DMS153 treated with DMSO at 0.1 percent for 48 hours (cell line): ENCODE measurements at regions not wholly inside any gene's neighbourhood (a gene's known extent, or its start where the extent isn't known, plus 50 kb on each side); places are given as distances from the start of the nearest gene placed in this dataset.

Experiments
- DNase-seq: peaks from one replicate; lab custom pipeline; 2025; ENCODE audit not compliant: unreplicated experiment; lab: John Stamatoyannopoulos, UW

GRCh38 chr18:45374878-45375630, 240.2 kb upstream of the SLC14A2 start:
- no peak for DNase-seq

GRCh38 chr18:45376193-45376592, 239.1 kb upstream of the SLC14A2 start:
- DNase-seq, result no peak

GRCh38 chr18:45378308-45378707, 237.0 kb upstream of the SLC14A2 start:
- no peak for DNase-seq

- no peak for DNase-seq
Measured at GRCh38 chr18:45378933-45379332, 236.3 kb upstream of the SLC14A2 start.

- no peak for DNase-seq
Measured at GRCh38 chr18:45379903-45380302, 235.4 kb upstream of the SLC14A2 start.

- DNase-seq, result no peak
Measured at GRCh38 chr18:45381282-45381681, 234.0 kb upstream of the SLC14A2 start.

- no peak for DNase-seq
Measured at GRCh38 chr18:45383228-45383627, 232.0 kb upstream of the SLC14A2 start.

GRCh38 chr18:45384137-45384961, 230.9 kb upstream of the SLC14A2 start:
- peak; percentile 40 for DNase-seq

GRCh38 chr18:45384962-45385315, 230.3 kb upstream of the SLC14A2 start:
- no peak for DNase-seq

GRCh38 chr18:45386041-45386655, 229.1 kb upstream of the SLC14A2 start:
- peak; percentile 11 for DNase-seq

GRCh38 chr18:45387229-45387628, 228.0 kb upstream of the SLC14A2 start:
- no peak for DNase-seq

GRCh38 chr18:45398448-45398847, 216.8 kb upstream of the SLC14A2 start:
- DNase-seq, result no peak

GRCh38 chr18:45399146-45399545, 216.1 kb upstream of the SLC14A2 start:
- no peak for DNase-seq

GRCh38 chr18:45399643-45400042, 215.6 kb upstream of the SLC14A2 start:
- DNase-seq, result no peak

GRCh38 chr18:45402485-45403056, 212.7 kb upstream of the SLC14A2 start:
- DNase-seq, result no peak

- no peak for DNase-seq
Measured at GRCh38 chr18:45403341-45404049, 211.8 kb upstream of the SLC14A2 start.

GRCh38 chr18:45408218-45408617, 207.1 kb upstream of the SLC14A2 start:
- no peak for DNase-seq

GRCh38 chr18:45409971-45410370, 205.3 kb upstream of the SLC14A2 start:
- no peak for DNase-seq

GRCh38 chr18:45412577-45412976, 202.7 kb upstream of the SLC14A2 start:
- DNase-seq, result no peak

GRCh38 chr18:45413180-45413836, 202.0 kb upstream of the SLC14A2 start:
- DNase-seq, result no peak
